ENCODE measurements at regions not wholly inside any gene's neighbourhood (a gene's known extent, or its start where the extent isn't known, plus 50 kb on each side); places are given as distances from the start of the nearest gene placed in this dataset.

DNA sequence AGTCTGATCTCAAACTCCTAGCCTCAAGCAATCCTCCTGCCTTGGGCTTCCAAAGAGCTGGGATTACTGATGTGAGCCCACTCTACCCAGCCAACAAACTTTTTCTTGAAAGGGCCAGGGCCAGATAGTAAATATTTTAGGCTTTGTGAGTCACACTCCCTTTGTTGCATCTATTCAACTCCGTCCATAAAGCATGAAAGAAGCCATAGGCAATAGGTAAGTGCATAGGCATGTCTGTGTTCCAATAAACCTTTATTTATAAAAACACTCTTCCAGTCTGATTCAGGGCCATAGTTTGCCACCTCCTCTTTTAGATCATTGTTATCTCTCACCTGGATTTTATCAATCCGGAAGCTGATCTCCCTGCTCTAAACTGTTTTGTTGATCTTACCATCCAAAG lies 105.6 kb upstream of the BMPER start:
- in situ Hi-C loops (cut with MboI) = no loop called here
- ATAC-seq (no peak), DNase-seq (ENCODE audit: extremely low read depth in 1 of 4, low spot score in 3 of 4) (no peak), FAIRE-seq (no peak)
- Histone ChIP-seq H3K27me3 (ENCODE audit: control insufficient read depth in 2 of 2, insufficient read depth in 2 of 2, low read length in 2 of 2) (no peaks in the 10 kb centered on the region), H3K4me3 (no peak overlapping the region), H2AFZ (ENCODE audit: low read depth, low read length) (no peak overlapping the region), H4K20me1 (replicated peaks; ENCODE audit: control insufficient read depth, insufficient read depth, low read length) (0 out of 2 replicates have a peak, but pooled peaks cover 3% of the 10 kb centered on the region), H3K9ac (ENCODE audit: insufficient read depth in 1 of 2, low read depth in 2 of 2, low read length in 2 of 2) (no peak overlapping the region), H3K9me1 (ENCODE audit: control insufficient read depth, insufficient read depth, low read length) (no peaks in the 10 kb centered on the region), H3K27ac (ENCODE audit: extremely low read depth, low read depth, low read length) (no peak overlapping the region), H3K79me2 (ENCODE audit: control insufficient read depth, insufficient read depth, low read length) (no peaks in the 10 kb centered on the region), H3K36me3 (ENCODE audit: control insufficient read depth, insufficient read depth, low read length) (no peaks in the 10 kb centered on the region), H3K4me1 (replicated peaks in 1 of 2; ENCODE audit: control insufficient read depth in 2 of 2, insufficient read depth in 2 of 2, low read length in 2 of 2) (no peaks in the 10 kb centered on the region), H3K9me3 (replicated peaks; ENCODE audit: control insufficient read depth, insufficient read depth, low read depth, low read length) (no peaks in the 10 kb centered on the region), H3K4me2 (ENCODE audit: insufficient read depth, low read length) (no peak overlapping the region)
- 0% methylated on average over 2 of the region's 2 CpGs for WGBS (ENCODE audit: insufficient coverage, low coverage, missing lambda C conversion rate)
- ChIA-PET CTCF (ENCODE audit: low intra/inter-chr PET ratio) (no interaction called here), POLR2A (no interaction called here)
- TF ChIP-seq POLR2B (IDR thresholded peaks at IDR 0.05; ENCODE audit: low read depth, partially characterized antibody) = no peak
- TF ChIP-seq, protein P1, sequence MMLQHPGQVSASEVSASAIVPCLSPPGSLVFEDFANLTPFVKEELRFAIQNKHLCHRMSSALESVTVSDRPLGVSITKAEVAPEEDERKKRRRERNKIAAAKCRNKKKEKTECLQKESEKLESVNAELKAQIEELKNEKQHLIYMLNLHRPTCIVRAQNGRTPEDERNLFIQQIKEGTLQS (IDR thresholded peaks at IDR 0.05) = no peak
- TF ChIP-seq, protein P1 (CRISPR knock-in tag; conservative IDR thresholded peaks at IDR 0.05) = no peak
- intact Hi-C loops (cut with micrococcal nuclease) = no loop called here
- no TSS peak for BruUV-seq (replicated peaks)

DNA sequence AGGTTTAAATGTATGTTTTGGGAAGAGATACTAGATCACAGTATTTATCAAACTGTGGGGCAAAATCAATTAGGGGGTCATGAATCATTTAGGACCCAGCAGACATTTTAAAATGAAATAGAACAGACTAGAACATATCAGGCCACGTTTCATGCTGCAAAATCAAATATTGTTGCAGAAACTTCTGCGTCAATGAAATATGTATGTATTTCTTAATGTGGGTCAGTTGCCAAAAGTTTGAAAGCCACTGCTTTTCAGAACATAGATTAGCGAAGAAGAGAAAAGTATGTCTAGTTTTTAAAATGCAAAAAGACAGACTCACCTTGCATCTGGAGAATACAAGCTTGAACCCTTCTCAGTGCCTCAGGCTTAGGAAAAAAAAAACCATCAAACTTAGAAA lies 102.7 kb upstream of the BMPER start:
- H3K36me3 ChIP-seq (ENCODE audit: control insufficient read depth, insufficient read depth, low read length) = no peaks in the 10 kb centered on the region
- intact Hi-C loops (cut with micrococcal nuclease) = no loop called here
- H3K4me1 ChIP-seq (replicated peaks in 1 of 2; ENCODE audit: control insufficient read depth in 2 of 2, insufficient read depth in 2 of 2, low read length in 2 of 2) = no peaks in the 10 kb centered on the region
- H3K4me2 ChIP-seq (ENCODE audit: insufficient read depth, low read length) = no peak overlapping the region
- H3K9me1 ChIP-seq (ENCODE audit: control insufficient read depth, insufficient read depth, low read length) = no peaks in the 10 kb centered on the region
- H2AFZ ChIP-seq (ENCODE audit: low read depth, low read length) = no peak overlapping the region
- WGBS (ENCODE audit: insufficient coverage, low coverage, missing lambda C conversion rate) = 0% methylated on average over 3 of the region's 3 CpGs
- no peak overlapping the region for H3K9ac ChIP-seq (ENCODE audit: insufficient read depth in 1 of 2, low read depth in 2 of 2, low read length in 2 of 2)
- ATAC-seq (no peak), FAIRE-seq (no peak), DNase-seq (ENCODE audit: extremely low read depth in 1 of 4, low spot score in 3 of 4) (no peak)
- ChIA-PET CTCF (ENCODE audit: low intra/inter-chr PET ratio) (no interaction called here), POLR2A (interaction anchor here (0.7 kb wide), 1 partner anchor 120 kb away, joined by 3 read pairs; no protein-coding TSS in a partner anchor)
- H3K4me3 ChIP-seq = no peak overlapping the region
- in situ Hi-C loops (cut with MboI) = no loop called here
- no peak overlapping the region for H3K27ac ChIP-seq (ENCODE audit: extremely low read depth, low read depth, low read length)
- H3K27me3 ChIP-seq (ENCODE audit: control insufficient read depth in 2 of 2, insufficient read depth in 2 of 2, low read length in 2 of 2) = no peaks in the 10 kb centered on the region
- no TSS peak for BruUV-seq (replicated peaks)
- H3K9me3 ChIP-seq (replicated peaks; ENCODE audit: control insufficient read depth, insufficient read depth, low read depth, low read length) = no peaks in the 10 kb centered on the region
- 0 out of 2 replicates have a peak, but pooled peaks cover 3% of the 10 kb centered on the region for H4K20me1 ChIP-seq (replicated peaks; ENCODE audit: control insufficient read depth, insufficient read depth, low read length)
- TF ChIP-seq SMARCE1 (IDR thresholded peaks at IDR 0.05) (no peak), EHMT2 (IDR thresholded peaks at IDR 0.05) (no peak), CEBPG (CRISPR knock-in tag; IDR thresholded peaks at IDR 0.05) (no peak), CEBPG (tag; conservative IDR thresholded peaks at IDR 0.05 in 1 of 2, IDR thresholded peaks at IDR 0.05 in 1 of 2) (no peak), CBFB (CRISPR knock-in tag; IDR thresholded peaks at IDR 0.05) (no peak), ARNT (IDR thresholded peaks at IDR 0.05) (no peak), NCOA6 (IDR thresholded peaks at IDR 0.05) (no peak)
- TF ChIP-seq, protein P2, sequence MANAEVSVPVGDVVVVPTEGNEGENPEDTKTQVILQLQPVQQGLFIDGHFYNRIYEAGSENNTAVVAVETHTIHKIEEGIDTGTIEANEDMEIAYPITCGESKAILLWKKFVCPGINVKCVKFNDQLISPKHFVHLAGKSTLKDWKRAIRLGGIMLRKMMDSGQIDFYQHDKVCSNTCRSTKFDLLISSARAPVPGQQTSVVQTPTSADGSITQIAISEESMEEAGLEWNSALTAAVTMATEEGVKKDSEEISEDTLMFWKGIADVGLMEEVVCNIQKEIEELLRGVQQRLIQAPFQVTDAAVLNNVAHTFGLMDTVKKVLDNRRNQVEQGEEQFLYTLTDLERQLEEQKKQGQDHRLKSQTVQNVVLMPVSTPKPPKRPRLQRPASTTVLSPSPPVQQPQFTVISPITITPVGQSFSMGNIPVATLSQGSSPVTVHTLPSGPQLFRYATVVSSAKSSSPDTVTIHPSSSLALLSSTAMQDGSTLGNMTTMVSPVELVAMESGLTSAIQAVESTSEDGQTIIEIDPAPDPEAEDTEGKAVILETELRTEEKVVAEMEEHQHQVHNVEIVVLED (CRISPR knock-in tag; IDR thresholded peaks at IDR 0.05) = no peak
- no peaks in the 10 kb centered on the region for H3K79me2 ChIP-seq (ENCODE audit: control insufficient read depth, insufficient read depth, low read length)
